Erythroblast (primary cell): ENCODE measurements at regions not wholly inside any gene's neighbourhood (a gene's known extent, or its start where the extent isn't known, plus 50 kb on each side); places are given as distances from the start of the nearest gene placed in this dataset.

Source experiments
- GATA1 ChIP-seq: IDR thresholded peaks from 2 replicates; pipeline ENCODE4 v1.6.1; 2011; ENCODE audit warnings: low read depth, mild to moderate bottlenecking, control low read depth, low read length, moderate library complexity
- POLR2A ChIP-seq: IDR thresholded peaks from 2 replicates; pipeline ENCODE4 v1.6.1; 2011; ENCODE audit warnings: mild to moderate bottlenecking, low read length

- no peak for TF ChIP-seq POLR2A
- TF ChIP-seq GATA1: no peak
Observed at GRCh38 chr10:47137311-47137851, 162.6 kb upstream of the GDF10 start.
